GM20000 (cell line): ENCODE measurements at regions not wholly inside any gene's neighbourhood (a gene's known extent, or its start where the extent isn't known, plus 50 kb on each side); places are given as distances from the start of the nearest gene placed in this dataset.

Experiments used
- DNase-seq: peaks from one replicate; pipeline ENCODE4 v3.0.0; 2012; ENCODE audit warnings: low spot score
- CTCF ChIP-seq: IDR thresholded peaks from 2 replicates; pipeline ENCODE4 v1.5.1; 2012; ENCODE audit warnings: mild to moderate bottlenecking, control low read depth; ENCODE audit errors: extremely low read depth, missing control alignments

- DNase-seq: no peak
- no peak for TF ChIP-seq CTCF
Measured at GRCh38 chr5:122721127-122721526, 53.8 kb upstream of the SNX2 start.

- no peak for TF ChIP-seq CTCF
- DNase-seq: no peak
Measured at GRCh38 chr5:122722341-122722740, 52.5 kb upstream of the SNX2 start.

- TF ChIP-seq CTCF: no peak
- peak; percentile 62 for DNase-seq
Measured at GRCh38 chr5:122723606-122724352, 51.1 kb upstream of the SNX2 start.
